ENCODE measurements at regions not wholly inside any gene's neighbourhood (a gene's known extent, or its start where the extent isn't known, plus 50 kb on each side); places are given as distances from the start of the nearest gene placed in this dataset.

GRCh38 chr13:56216221-56216620, 924.5 kb upstream of the PRR20A start:
- Histone ChIP-seq H3K36me3 (no peaks in the 10 kb centered on the region), H3K27ac (no peak overlapping the region), H3K4me1 (no peaks in the 10 kb centered on the region), H3K9me3 (peaks cover 0 to 10% (median 2%) of the 10 kb centered on the region in 4 donors), H3K27me3 (no peaks in the 10 kb centered on the region), H3K4me3 (no peak overlapping the region)
- intact Hi-C loops (cut with DNase I; ENCODE audit: low total_unique reads): no loop called here
- TF ChIP-seq EP300 (IDR thresholded peaks at IDR 0.05): no peak
- TF ChIP-seq CTCF (IDR thresholded peaks at IDR 0.05): no peak
- TF ChIP-seq POLR2AphosphoS5 (IDR thresholded peaks at IDR 0.05): no peak
- TF ChIP-seq POLR2A (IDR thresholded peaks at IDR 0.05): no peak
- WGBS, 5 donors: 70 to 90% (median 84%) methylated on average over 1 of the region's 1 CpG
- no peak for DNase-seq

- intact Hi-C loops (cut with DNase I; ENCODE audit: low total_unique reads): no loop called here
- H3K9me3 ChIP-seq: peaks cover 0 to 32% (median 14%) of the 10 kb centered on the region in 4 donors
- no peaks in the 10 kb centered on the region for H3K36me3 ChIP-seq
- TF ChIP-seq POLR2A (IDR thresholded peaks at IDR 0.05) (no peak), EP300 (IDR thresholded peaks at IDR 0.05) (no peak), POLR2AphosphoS5 (IDR thresholded peaks at IDR 0.05) (no peak)
- no peak overlapping the region for H3K4me3 ChIP-seq
- no peak overlapping the region for H3K27ac ChIP-seq
- H3K4me1 ChIP-seq: no peaks in the 10 kb centered on the region
- H3K27me3 ChIP-seq: no peaks in the 10 kb centered on the region
- 61 to 74% (median 68%) methylated on average over 2 of the region's 2 CpGs for WGBS, 5 donors
- DNase-seq: no peak
These were observed 893.0 kb upstream of the PRR20A start for GRCh38 chr13:56247692-56248091.

GRCh38 chr13:56271686-56272085, 869.0 kb upstream of the PRR20A start:
- Histone ChIP-seq H3K4me1 (no peaks in the 10 kb centered on the region), H3K27ac (no peak overlapping the region), H3K27me3 (no peaks in the 10 kb centered on the region), H3K4me3 (no peak overlapping the region), H3K36me3 (no peaks in the 10 kb centered on the region), H3K9me3 (no peaks in the 10 kb centered on the region)
- TF ChIP-seq POLR2AphosphoS5 (IDR thresholded peaks at IDR 0.05) (no peak), CTCF (IDR thresholded peaks at IDR 0.05) (no peak)
- WGBS, 5 donors: 43 to 65% (median 58%) methylated on average over 1 of the region's 1 CpG
- no peak for DNase-seq
- intact Hi-C loops (cut with DNase I; ENCODE audit: low total_unique reads): no loop called here

GRCh38 chr13:56283262-56283828, 857.4 kb upstream of the PRR20A start:
- no peaks in the 10 kb centered on the region for H3K27me3 ChIP-seq
- no peaks in the 10 kb centered on the region for H3K36me3 ChIP-seq
- peaks cover 0 to 16% (median 0%) of the 10 kb centered on the region in 4 donors for H3K9me3 ChIP-seq
- intact Hi-C loops (cut with DNase I; ENCODE audit: low total_unique reads): no loop called here
- H3K4me3 ChIP-seq: no peak overlapping the region
- no peak for DNase-seq
- H3K4me1 ChIP-seq: no peaks in the 10 kb centered on the region
- WGBS, 5 donors: 57 to 78% (median 63%) methylated on average over 4 of the region's 4 CpGs
- H3K27ac ChIP-seq: no peak overlapping the region
- TF ChIP-seq POLR2A (IDR thresholded peaks at IDR 0.05) (no peak), EP300 (IDR thresholded peaks at IDR 0.05) (no peak), CTCF (IDR thresholded peaks at IDR 0.05) (no peak), POLR2AphosphoS5 (IDR thresholded peaks at IDR 0.05) (no peak)

- Histone ChIP-seq H3K27me3 (no peaks in the 10 kb centered on the region), H3K4me3 (no peak overlapping the region), H3K9me3 (peaks cover 0 to 4% (median 0%) of the 10 kb centered on the region in 4 donors), H3K27ac (no peak overlapping the region), H3K4me1 (no peaks in the 10 kb centered on the region), H3K36me3 (no peaks in the 10 kb centered on the region)
- intact Hi-C loops (cut with DNase I; ENCODE audit: low total_unique reads): no loop called here
- TF ChIP-seq POLR2AphosphoS5 (IDR thresholded peaks at IDR 0.05): no peak
- TF ChIP-seq EP300 (IDR thresholded peaks at IDR 0.05): no peak
- TF ChIP-seq CTCF (IDR thresholded peaks at IDR 0.05): no peak
- no peak for TF ChIP-seq POLR2A (IDR thresholded peaks at IDR 0.05)
- DNase-seq: no peak
These were observed 841.1 kb upstream of the PRR20A start for GRCh38 chr13:56299650-56300049.

Data from stomach (tissue), 8 donors.